ENCODE measurements at regions not wholly inside any gene's neighbourhood (a gene's known extent, or its start where the extent isn't known, plus 50 kb on each side); places are given as distances from the start of the nearest gene placed in this dataset.

DNA sequence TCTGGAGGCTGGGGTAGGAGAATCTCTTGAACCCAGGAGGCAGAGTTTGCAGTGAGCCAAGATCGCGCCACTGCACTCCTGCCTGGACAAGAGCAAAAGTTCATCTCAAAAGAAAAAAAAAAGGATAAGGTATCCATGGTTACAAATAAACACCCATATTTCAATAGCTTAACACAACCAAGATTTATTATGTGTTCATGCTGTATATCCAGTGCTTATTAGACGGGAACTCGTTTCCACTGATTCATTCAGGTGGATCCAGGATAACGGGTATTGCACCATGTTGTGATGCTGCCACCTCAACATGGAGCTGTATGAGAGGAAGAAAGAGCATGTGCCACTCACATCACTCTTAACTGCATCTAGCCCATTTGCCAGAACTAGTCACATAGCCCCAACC, 69.1 kb upstream of the HIVEP1 start:
- TF ChIP-seq, protein P1, sequence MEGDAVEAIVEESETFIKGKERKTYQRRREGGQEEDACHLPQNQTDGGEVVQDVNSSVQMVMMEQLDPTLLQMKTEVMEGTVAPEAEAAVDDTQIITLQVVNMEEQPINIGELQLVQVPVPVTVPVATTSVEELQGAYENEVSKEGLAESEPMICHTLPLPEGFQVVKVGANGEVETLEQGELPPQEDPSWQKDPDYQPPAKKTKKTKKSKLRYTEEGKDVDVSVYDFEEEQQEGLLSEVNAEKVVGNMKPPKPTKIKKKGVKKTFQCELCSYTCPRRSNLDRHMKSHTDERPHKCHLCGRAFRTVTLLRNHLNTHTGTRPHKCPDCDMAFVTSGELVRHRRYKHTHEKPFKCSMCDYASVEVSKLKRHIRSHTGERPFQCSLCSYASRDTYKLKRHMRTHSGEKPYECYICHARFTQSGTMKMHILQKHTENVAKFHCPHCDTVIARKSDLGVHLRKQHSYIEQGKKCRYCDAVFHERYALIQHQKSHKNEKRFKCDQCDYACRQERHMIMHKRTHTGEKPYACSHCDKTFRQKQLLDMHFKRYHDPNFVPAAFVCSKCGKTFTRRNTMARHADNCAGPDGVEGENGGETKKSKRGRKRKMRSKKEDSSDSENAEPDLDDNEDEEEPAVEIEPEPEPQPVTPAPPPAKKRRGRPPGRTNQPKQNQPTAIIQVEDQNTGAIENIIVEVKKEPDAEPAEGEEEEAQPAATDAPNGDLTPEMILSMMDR (IDR thresholded peaks at IDR 0.05; ENCODE audit: low read depth, low read length) = no peak
- no peak for TF ChIP-seq EZH2phosphoT487 (IDR thresholded peaks at IDR 0.05; ENCODE audit: low read depth)
